ENCODE measurements at regions not wholly inside any gene's neighbourhood (a gene's known extent, or its start where the extent isn't known, plus 50 kb on each side); places are given as distances from the start of the nearest gene placed in this dataset.

GRCh38 chr11:109208121-109208520 is 213.9 kb upstream of the C11orf87 start:
- intact Hi-C loops (cut with micrococcal nuclease; ENCODE audit: unreplicated experiment) = no loop called here
- H3K4me1 ChIP-seq (ENCODE audit: insufficient read depth, low read length, poor library complexity, severe bottlenecking) = no peaks in the 10 kb centered on the region
- ChIA-PET POLR2A (ENCODE audit: low non-redundant PET) (no interaction called here), CTCF (no interaction called here)
- H3K36me3 ChIP-seq (ENCODE audit: insufficient read depth, low read length, poor library complexity, severe bottlenecking) = no peaks in the 10 kb centered on the region
- H3K4me3 ChIP-seq (ENCODE audit: low read depth, low read length, poor library complexity, severe bottlenecking) = no peak overlapping the region
- no TSS peak for BruUV-seq (replicated peaks)
- no peaks in the 10 kb centered on the region for H3K9me3 ChIP-seq (ENCODE audit: low read depth, low read length, poor library complexity, severe bottlenecking)
- no peak overlapping the region for H3K27ac ChIP-seq (ENCODE audit: low read depth, low read length, poor library complexity, severe bottlenecking)
- TF ChIP-seq CTCF (conservative IDR thresholded peaks at IDR 0.05; ENCODE audit: low read depth, low read length) (no peak), EZH2 (IDR thresholded peaks at IDR 0.05; ENCODE audit: borderline replicate concordance, low read depth, low read length, poor library complexity, severe bottlenecking) (no peak)
- no peak for DNase-seq (ENCODE audit: low spot score)
- peaks cover 7% of the 10 kb centered on the region for H3K27me3 ChIP-seq (replicated peaks; ENCODE audit: insufficient read depth, low read depth, low read length, poor library complexity)

- no peak for TF ChIP-seq EZH2 (IDR thresholded peaks at IDR 0.05; ENCODE audit: borderline replicate concordance, low read depth, low read length, poor library complexity, severe bottlenecking)
- TF ChIP-seq CTCF (conservative IDR thresholded peaks at IDR 0.05; ENCODE audit: low read depth, low read length) = no peak
- intact Hi-C loops (cut with micrococcal nuclease; ENCODE audit: unreplicated experiment) = no loop called here
- Histone ChIP-seq H3K27me3 (replicated peaks; ENCODE audit: insufficient read depth, low read depth, low read length, poor library complexity) (peaks cover 7% of the 10 kb centered on the region), H3K9me3 (ENCODE audit: low read depth, low read length, poor library complexity, severe bottlenecking) (no peaks in the 10 kb centered on the region), H3K4me1 (ENCODE audit: insufficient read depth, low read length, poor library complexity, severe bottlenecking) (no peaks in the 10 kb centered on the region), H3K4me3 (ENCODE audit: low read depth, low read length, poor library complexity, severe bottlenecking) (no peak overlapping the region), H3K27ac (ENCODE audit: low read depth, low read length, poor library complexity, severe bottlenecking) (no peak overlapping the region), H3K36me3 (ENCODE audit: insufficient read depth, low read length, poor library complexity, severe bottlenecking) (no peaks in the 10 kb centered on the region)
- ChIA-PET CTCF (no interaction called here), POLR2A (ENCODE audit: low non-redundant PET) (no interaction called here)
- no TSS peak for BruUV-seq (replicated peaks)
- DNase-seq (ENCODE audit: low spot score) = no peak
Observed at GRCh38 chr11:109209572-109209971, 212.4 kb upstream of the C11orf87 start.

GRCh38 chr11:109221190-109221589 is 200.8 kb upstream of the C11orf87 start:
- no peaks in the 10 kb centered on the region for H3K36me3 ChIP-seq (ENCODE audit: insufficient read depth, low read length, poor library complexity, severe bottlenecking)
- H3K27me3 ChIP-seq (replicated peaks; ENCODE audit: insufficient read depth, low read depth, low read length, poor library complexity) = no peaks in the 10 kb centered on the region
- POLR2A ChIA-PET (ENCODE audit: low non-redundant PET) = no interaction called here
- intact Hi-C loops (cut with micrococcal nuclease; ENCODE audit: unreplicated experiment) = no loop called here
- no peaks in the 10 kb centered on the region for H3K4me1 ChIP-seq (ENCODE audit: insufficient read depth, low read length, poor library complexity, severe bottlenecking)
- TF ChIP-seq CTCF (conservative IDR thresholded peaks at IDR 0.05; ENCODE audit: low read depth, low read length) (no peak), EZH2 (IDR thresholded peaks at IDR 0.05; ENCODE audit: borderline replicate concordance, low read depth, low read length, poor library complexity, severe bottlenecking) (no peak)
- no peaks in the 10 kb centered on the region for H3K9me3 ChIP-seq (ENCODE audit: low read depth, low read length, poor library complexity, severe bottlenecking)
- no peak overlapping the region for H3K4me3 ChIP-seq (ENCODE audit: low read depth, low read length, poor library complexity, severe bottlenecking)
- BruUV-seq (replicated peaks) = no TSS peak
- DNase-seq (ENCODE audit: low spot score) = no peak
- no peak overlapping the region for H3K27ac ChIP-seq (ENCODE audit: low read depth, low read length, poor library complexity, severe bottlenecking)
- CTCF ChIA-PET = no interaction called here

Measured in A673 (cell line).